Dedifferentiated amniotic fluid mesenchymal stem cell (primary cell): ENCODE measurements at regions not wholly inside any gene's neighbourhood (a gene's known extent, or its start where the extent isn't known, plus 50 kb on each side); places are given as distances from the start of the nearest gene placed in this dataset.
"Not testable (repeated sequence)": the region's sequence is repeated elsewhere in the genome, so short reads cannot be mapped to it uniquely, and the experiment has no call there.

Source experiments
- DNase-seq: peaks from one replicate; pipeline ENCODE4 v3.0.0-alpha.2; 2016; ENCODE audit errors: extremely low spot score

DNA sequence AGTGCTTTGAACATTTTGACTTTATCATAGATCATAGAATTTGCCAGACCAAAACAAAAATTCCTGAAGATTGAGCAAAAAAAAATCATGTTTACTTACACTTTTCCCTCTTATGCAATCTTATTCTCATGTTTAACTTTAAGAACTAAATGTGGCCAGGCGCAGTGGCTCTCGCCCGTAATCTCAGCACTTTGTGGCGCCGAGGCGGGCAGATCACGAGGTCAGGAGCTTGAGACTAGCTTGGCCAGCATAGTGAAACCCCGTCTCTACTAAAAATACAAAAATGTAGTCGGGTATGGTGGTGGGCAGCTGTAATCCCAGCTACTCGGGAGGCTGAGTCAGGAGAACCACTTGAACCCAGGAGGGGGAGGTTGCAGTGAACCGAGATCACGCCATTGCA is 227.9 kb upstream of the KYNU start:
- no peak for DNase-seq

DNA sequence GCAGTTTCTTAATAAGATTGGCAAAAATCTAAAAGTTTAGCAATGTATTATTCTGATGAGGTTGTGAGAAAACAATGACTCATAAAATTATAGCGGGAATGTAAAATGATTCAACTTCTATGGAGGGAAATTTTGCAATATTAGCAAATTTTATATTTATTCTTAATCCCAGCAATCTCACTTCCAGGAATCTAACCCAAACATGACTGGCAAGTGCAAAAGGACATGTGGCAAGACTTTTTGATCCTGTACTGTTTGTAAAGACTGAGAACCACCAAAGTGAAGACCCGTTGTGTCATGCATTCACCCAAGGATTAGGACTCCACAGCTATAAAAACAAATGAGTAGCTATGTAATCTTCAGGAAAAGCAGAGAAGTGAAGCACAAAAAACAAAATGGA is 234.8 kb upstream of the KYNU start:
- DNase-seq: no peak

DNA sequence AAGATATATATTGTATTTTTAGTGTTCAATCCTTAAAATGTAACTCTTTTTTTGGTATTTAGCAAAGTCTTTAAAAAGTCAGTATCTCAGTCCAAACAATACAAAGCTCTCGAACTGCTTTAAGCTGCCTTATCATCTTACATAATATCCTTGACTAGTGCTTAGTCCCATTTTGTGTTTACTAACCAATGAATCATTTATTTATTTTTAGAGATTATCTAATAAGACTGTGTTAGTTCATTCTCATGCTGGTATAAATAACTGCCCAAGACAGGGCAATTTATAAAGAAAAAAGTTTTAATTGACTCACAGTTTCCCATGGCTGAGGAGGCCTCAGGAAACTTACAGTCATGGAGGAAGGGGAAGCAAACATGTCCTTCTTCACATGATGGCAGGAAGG is 248.3 kb upstream of the KYNU start:
- no peak for DNase-seq

DNA sequence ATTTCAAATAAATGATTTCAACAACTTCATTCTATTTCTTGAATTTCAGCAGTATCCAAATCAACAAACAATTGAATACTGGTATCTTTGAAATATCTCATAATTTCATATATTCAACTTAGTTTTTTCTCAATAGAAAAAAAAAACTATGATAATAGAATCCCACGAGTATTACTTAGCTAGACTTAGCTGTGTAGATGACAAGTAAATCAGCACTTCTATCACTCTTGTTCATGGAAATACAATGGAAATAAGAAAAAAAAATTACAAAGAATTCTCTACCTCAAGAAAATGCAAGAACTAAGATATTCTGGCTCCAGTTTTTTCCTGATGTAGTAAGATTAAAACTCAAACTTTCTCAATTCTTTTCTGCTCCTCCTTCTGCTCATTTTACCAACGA is 256.2 kb upstream of the KYNU start:
- DNase-seq: no peak

DNA sequence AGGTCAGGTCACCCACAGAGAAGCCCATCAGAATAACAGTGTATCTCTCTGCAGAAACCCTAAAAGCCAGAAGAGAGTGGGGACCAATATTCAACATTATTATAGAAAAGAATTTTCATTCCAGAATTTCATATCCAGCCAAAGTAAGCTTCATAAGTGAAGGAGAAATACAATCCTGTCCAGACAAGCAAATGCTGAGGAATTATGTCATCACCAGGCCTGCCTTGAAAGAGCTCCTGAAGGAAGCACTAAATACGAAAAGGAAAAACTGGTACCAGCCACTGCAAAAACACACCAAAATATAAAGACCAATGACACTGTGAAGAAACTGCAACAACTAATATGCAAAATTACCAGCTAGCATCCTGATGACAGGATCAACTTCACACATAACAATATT is 260.0 kb upstream of the KYNU start:
- DNase-seq: no peak

DNA sequence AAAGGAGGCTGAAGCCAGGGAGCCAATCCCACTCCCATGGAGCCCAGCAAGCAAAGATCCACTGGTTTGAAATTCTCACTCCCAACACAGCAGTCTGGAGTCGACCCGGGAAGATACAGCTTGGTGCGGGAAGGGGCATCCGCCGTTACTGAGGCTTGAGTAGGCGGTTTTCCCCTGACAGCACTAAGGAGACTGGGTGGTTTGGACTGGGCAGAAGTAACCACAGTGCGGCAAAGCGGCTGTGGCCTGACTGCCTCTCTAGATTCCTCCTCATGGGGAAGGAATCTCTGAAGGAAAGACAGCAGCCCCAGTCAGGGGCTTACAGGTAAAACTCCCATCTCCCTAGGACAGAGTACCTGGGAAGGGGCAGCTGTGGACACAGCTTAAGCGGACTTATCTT is 261.6 kb upstream of the KYNU start:
- DNase-seq: no peak

DNA sequence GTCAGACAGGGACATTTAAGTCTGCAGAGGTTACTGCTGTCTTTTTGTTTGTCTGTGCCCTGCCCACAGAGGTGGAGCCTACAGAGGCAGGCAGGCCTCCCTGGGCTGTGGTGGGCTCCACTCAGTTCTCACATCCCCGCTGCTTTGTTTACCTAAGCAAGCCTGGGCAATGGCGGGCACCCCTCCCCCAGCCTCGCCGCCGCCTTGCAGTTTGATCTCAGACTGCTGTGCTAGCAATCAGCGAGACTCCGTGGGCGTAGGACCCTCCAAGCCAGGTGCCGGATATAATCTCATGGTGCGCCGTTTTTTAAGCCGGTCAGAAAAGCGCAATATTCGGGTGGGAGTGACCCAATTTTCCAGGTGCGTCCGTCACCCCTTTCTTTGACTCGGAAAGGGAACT is 264.3 kb upstream of the KYNU start:
- not testable (repeated sequence) for DNase-seq

DNA sequence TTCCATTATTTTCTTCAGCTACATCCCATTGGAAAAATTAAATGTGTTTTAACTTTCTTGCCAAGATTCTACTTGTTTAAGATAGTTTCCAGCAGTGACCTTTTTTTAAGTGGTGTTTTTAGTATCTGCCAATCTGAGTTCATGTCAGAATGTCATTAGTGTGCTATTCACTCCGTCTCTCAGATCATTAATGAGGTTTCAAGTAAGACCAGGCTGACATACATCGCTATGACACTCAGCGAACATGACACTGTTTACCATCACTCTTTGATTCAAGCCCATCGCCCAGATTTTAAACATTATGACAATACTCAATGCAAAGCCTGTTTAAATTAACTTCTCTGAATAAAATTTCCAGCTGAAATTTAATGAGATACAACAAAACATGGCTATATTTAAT is 272.0 kb upstream of the KYNU start:
- no peak for DNase-seq

DNA sequence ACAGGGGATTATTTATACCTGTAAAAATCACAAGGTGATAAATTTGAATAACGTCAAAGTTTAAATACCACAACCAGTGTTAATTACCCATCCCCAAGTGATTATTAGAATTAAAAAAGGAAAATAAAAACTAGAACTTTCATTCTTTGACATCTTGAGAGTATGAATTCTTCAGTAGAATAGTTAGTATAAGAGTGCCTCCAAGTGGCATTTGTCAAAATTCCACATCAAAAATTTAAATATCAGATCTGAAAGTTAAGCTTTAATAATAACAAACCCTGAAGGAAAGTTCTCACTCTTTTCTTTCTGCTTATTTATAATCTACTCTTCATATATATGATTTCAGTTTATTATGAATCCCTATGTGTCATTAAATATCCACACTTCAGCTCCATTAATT is 273.7 kb upstream of the KYNU start:
- DNase-seq: peak; percentile 19

DNA sequence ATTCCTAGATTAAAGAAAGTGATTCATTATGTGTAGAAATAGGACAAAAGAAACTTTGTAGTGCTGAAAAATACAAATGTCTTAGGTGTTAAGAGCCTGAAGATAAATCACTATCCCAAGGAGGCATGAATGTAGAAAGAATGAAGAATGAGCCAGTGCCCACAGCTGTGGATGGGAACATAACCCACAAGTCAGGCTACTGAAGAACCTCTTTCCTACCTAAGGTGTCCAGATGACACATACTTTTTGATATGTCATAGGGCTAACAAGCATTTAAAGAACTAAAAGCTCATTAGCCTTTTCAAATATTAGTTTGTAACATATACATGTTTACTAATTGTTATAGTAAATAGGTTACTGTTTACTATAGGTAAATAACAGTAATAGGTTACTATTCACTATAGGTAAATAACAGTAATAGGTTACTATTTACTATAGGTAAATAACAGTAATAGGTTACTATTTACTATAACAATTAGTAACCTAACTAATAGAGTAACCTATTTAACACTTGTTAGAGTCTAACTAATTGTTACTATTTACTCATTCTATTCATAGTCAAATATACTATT is 275.0 kb upstream of the KYNU start:
- no peak for DNase-seq

DNA sequence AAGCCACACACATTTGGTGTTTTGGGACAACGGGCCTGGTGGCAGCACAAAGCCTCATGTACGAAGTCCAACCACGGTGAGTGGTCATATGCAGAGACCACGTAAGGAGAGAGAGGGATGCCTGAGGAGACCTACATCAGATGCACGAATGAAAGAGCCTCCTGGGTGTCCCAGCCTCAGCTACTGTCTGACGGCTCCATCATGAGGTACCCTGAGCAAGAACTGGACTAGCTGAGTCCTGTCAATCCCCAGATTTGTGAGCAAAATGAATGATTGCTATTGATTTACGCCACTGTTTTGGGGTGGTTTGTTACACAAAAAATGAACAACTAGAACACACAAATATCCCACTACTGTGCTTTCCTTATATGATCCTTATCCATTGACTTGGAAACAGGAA is 275.7 kb upstream of the KYNU start:
- no peak for DNase-seq

DNA sequence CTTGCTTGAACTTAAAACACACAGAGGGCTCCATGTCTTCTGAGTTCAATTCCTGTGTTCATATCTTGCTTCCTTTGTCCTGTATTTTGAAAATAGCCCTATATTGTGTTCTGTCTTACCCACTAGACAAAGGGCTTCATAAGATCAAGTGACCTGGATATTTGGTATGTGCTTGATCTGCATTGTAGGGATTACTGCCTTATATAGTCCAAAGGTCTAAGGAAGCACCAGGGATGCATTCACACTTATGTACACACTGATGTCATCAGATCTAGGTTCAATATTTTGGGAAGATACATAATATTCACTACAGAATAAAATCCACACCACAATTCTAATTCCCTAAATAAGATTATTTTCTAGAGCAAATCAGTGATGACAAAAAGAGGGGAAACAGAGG is 278.0 kb upstream of the KYNU start:
- no peak for DNase-seq

DNA sequence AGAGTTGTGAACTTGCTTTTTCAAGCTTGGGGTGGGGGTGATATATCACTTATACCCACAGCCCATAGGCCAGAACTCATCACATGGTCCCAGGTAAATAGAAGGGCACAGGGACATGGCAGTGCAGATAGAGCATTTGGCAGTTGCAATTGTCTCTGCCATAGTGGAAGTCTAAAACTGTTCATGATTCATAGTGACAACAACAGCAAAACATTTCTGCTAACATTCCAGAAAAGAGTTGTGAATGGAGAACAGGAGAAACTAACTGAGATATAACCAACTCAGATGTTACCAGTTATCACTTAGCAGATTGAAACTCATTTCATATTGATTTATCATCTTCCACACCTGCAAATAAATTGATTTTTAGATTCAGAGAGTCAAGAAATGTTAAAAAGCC is 278.6 kb upstream of the KYNU start:
- no peak for DNase-seq

DNA sequence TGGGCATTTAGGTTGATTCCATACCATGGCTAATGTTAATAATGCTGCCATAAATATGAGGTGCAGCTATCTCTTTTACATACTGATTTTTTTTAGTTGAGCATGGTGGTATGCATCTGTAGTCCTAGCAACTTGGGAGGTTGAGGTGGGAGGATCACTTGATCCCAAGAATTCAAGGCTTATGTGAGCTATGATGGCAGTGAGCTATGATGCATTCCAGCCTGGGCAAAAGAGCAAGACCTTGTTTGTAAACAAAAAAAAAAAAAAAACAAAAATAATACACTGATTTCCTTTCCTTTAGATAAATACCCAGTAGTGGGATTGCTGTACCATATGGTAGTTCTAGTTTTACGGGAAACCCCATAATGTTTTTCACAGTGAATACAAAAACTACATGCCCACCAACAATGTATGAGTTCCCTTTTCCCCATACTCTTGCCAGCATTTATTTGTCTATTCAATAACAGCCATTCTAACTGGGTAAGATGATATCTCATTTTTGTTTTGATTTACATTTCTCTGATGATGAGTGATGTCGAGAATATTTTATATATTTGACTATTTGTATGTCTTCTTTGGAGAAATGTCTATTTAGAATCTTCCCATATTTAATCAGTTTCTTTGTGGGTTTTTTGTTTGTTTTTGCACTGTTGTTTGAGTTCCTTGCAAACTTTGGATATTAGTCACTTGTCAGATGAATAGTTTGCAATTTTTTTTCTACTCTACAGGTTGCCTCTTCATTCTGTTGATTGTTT is 281.0 kb upstream of the KYNU start:
- peak; percentile 43 for DNase-seq

DNA sequence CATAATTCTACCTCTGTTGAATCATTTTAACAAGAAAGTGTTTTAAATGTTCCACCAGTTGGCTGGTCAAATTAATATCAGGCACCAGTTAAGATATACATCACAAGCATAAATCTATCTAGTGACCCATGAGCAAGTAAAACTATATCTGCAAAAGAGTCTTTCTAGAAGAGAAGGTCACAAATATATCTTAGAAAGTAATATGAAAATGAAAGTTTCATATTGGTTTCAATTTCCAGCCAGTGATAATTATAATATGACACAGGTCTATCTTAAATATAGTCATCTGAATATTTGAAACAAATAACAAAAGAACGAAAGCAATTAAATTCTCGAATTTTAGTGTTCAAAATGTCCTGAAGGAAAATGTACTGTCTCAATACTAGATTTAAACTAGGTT is 282.5 kb upstream of the KYNU start:
- DNase-seq: no peak

DNA sequence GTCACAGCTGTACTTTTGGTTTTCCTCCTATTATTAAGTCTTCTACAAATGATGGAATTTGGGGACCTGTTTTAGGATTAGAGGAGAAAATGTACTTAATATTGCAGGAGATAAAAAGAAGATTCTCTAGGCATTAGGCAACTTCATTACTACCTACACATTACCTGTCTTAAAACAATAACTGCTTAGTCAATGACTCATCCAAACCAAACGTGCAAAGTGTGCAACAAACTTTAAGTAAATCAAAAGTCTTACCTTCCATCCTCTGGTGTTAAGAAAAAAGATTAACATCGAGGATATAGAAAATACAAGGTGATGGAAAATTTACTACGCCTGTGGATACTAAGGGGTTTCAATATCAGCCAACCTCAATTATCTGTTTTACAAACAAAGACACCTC is 285.3 kb upstream of the KYNU start:
- no peak for DNase-seq

DNA sequence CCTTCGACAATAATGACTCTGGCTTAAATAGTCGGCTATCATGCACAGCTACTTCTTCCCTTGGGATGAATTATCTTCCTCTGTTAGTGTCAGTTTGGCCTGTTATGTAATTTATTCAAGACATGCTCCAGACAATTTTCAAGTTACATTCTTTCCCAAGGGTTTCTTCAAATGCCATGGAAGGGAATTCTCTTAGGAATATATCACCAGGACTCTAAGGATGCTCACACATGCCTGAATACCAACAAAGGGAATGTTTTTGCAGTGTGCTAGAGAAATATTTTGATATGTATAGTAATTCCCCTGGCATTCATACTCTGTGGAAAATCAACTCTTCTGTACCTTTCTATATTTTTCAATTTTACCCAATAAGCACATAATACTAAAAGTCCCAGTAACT is 286.0 kb upstream of the KYNU start:
- DNase-seq: no peak

DNA sequence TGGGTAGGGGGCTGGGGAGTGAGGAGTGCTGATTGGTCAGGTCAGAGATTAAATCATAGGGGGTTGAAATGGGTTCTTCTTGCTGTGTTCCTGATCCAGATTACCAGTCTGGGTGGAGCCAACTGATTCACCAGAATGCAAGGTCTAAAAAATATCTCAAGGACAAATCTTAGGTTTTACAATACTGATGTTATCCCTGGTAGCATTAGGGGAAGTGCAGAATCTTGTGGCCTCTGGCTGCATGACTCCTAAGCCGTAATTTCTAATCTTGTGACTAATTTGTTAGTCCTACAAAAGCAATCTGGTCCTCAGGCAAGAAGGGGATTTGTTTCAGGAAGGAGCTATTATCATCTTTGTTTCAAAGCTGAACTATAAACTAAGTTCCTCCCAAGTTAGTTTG is 289.2 kb upstream of the KYNU start:
- DNase-seq: no peak

DNA sequence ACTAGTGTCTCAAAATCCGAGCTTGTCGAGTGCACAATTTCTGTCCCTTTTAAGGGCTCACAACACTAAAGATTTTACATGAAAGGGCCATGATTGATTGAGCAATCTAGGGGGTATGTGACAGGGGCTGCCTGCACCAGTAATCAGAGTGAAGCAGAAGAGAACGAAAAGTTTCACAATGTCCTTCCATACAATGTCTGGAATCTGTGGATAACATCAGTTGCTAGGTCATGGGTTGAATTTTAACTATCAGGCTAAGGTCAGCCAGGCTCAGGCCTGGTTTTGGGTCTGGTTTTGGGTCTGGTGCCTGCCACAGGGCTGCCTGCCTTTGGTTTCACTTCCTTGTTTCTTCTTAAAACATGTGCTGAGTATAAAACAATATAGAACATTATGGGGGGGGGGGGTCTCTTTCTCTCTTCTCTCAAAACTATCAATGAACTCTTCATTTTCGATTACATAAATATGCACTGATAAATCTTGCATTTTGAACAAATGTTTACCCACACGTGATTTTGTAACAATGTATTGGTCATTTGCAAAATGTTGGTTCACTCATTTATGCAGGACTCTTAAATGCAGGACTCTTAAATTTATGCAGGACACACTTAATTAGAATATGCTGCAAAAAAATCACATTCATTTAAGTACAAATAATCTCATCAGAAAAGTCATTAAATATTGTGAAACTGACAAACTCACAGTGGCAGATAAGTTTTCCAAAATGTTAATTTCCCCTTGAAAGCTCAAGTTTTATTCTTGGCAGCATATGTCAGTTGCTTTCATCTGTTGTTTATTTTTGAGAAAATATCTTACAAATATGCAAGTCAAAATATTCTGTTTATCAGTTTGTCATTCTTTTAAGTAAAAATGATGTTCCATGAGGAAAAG is 290.5 kb upstream of the KYNU start:
- DNase-seq: no peak

DNA sequence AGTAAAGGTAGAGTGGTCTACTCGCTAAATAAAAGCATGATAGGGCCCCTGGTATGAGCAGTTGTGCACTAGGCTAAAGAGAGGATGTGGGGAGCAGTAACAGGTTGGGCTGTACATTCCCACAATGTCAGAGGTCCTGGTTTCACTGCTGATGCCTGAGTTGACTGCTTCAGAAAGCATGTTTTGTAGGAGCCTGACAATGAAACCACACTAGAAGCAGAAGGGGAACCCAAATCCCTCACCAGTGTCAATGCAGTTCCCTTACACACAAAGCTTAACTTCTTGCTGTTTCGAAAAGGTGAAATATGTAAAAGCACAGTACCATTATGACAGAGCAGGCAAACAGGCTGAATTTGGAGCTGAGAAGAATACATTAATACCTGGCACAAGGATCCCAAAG is 291.7 kb upstream of the KYNU start:
- no peak for DNase-seq

DNA sequence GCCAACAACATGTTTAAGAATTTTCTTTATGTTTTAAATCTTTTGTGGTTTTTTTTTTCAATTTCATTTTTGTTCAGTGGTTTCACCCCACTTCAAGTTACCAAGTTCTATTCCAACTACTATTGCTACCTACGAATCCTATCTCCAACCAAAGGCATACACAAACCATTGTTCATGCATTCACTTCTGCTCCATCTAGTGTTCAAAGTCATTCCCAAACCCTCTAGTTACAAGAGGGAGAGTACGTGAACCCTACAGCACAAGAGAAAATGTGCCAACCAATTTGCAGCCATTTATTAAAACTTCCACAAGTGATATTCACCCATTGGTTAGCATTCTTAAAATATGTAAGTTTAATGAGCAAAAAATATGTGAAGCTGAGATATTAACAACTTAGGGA is 295.1 kb upstream of the KYNU start:
- DNase-seq: no peak

DNA sequence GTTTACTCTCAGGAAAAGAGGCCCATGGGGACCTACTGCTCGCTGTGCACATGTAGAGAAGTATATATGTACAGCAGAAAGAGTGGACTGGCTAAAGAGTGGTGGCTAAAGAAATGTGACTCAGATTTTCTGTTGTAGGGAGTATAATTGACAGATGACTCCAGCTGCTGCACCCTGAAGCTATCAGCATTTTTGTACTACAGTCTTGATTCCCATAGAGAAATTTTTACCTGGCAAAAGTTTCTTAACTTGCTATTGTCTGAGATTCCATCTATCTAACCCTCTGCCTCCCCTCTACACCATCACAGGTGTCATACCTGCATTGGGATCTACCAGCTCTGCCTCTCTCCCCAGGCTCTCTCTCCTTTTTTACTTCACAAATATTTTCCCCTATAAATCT is 296.0 kb upstream of the KYNU start:
- DNase-seq: no peak

DNA sequence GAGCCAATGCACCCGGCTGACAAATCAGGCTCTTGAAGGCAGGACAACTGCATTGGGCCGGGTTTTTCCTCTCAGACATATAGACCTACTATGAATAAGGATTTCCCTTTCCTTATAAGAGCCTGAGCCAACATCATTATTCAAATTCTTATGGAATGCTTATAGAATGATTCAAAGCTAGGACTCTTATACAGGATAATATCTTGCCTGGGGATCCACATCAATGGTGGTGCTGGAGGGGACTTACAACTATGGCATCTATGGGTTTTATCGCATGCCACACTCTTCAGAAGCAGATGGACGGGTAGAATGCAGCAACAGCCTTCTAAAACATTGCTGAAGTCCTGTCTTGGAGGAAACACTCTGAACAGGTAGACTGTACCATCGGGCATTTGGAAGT is 296.8 kb upstream of the KYNU start:
- DNase-seq: no peak
